EH (cell line): ENCODE measurements at regions not wholly inside any gene's neighbourhood (a gene's known extent, or its start where the extent isn't known, plus 50 kb on each side); places are given as distances from the start of the nearest gene placed in this dataset.

Experiments used
- DNase-seq: peaks from one replicate; pipeline ENCODE4 v3.0.0-alpha.2; 2015; ENCODE audit warnings: low read depth

DNA sequence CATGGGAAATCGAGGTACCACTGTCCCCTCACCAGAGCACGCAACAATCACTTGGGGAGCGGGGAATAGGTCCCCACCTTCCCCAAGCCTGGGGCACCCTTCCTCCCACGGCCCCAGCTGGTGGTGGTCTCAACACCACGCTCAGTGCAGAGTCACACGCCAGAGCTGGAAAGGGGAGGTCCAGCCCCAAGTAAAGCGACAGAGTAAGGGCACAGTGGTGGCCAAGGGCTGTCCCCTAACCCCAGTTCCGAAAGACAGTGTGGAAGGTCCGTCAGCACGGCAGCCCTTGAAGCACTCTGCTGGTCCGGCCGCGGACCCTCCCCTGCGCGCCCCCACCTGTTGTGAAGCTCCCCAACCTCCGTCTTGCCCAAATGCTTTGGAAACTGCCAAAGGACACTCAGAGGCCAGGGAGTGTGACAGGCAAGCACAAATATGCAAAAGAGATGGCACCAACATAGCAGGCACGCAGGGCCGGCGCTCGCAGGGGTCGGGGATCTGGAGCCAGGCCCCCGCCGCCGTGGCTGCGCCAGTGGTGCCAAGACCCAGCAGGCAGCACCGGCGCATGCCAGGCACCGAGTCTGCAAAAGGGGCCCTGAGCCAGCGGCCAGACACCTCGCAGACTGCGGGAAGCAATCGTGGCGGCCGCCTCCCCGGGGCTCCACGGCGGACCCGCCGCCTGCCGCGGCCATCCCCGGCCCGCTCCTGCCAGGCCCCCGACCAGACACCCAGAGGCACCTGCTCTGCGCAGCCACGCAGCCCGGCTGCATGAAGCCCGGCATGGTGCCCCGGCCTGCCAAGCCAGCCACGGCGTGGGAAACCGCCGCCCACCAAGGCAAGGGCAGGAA lies 51.6 kb upstream of the SRRM3 start:
- no peak for DNase-seq
